GM12878 (cell line): ENCODE measurements at regions not wholly inside any gene's neighbourhood (a gene's known extent, or its start where the extent isn't known, plus 50 kb on each side); places are given as distances from the start of the nearest gene placed in this dataset.

Experiments
- ATAC-seq: fragments of 200-7000 bp; cut with Tn5 transposase; 3 replicates; pipeline ENCODE4 v1.9.1; 2020; ENCODE audit warnings: mild to moderate bottlenecking, moderate library complexity
- BruUV-seq: library from RNA; stranded (reverse); fragments of 400-500 nt; replicated peaks from 2 replicates; lab custom pipeline; 2021; lab: Mats Ljungman, UMichigan
- CTCF ChIA-PET: fragments of 300-600 bp; sonication (Branson Sonifier 250); formaldehyde crosslinking; extraction: SDS; loops from one replicate; lab custom pipeline; 2021; ENCODE audit warnings: inconsistent platforms; lab: Yijun Ruan, JAX
- POLR2A ChIA-PET: fragments of 350-600 bp; formaldehyde crosslinking; extraction: SDS; loops from one replicate; lab custom pipeline; 2021; ENCODE audit warnings: inconsistent platforms; lab: Charles Lee
- RAD21 ChIA-PET: fragments of 300-600 bp; sonication (Branson Sonifier 250); formaldehyde crosslinking; loops from one replicate; lab custom pipeline; 2023; ENCODE audit warnings: antibody characterized with exemption; ENCODE audit not compliant: unreplicated experiment; lab: Charles Lee
- SMC1A ChIA-PET: fragments of 300-600 bp; sonication (Branson Sonifier 250); formaldehyde crosslinking; loops from one replicate; lab custom pipeline; 2023; ENCODE audit not compliant: unreplicated experiment, uncharacterized antibody; lab: Charles Lee
- DNase-seq: peaks from one replicate; pipeline ENCODE4 v3.0.0-alpha.2; 2011; ENCODE audit warnings: low read depth, low spot score
- FAIRE-seq: peaks from 3 replicates; lab custom pipeline; 2011; peaks lifted over from hg19 to GRCh38; lab: Jason Lieb, UNC
- H2AFZ ChIP-seq: 2 replicates; pipeline ENCODE4 v1.6.0; 2011; ENCODE audit warnings: low read depth, low read length, control low read depth; ENCODE audit not compliant: control insufficient read depth
- H3K27ac ChIP-seq: 2 replicates; pipeline ENCODE4 v1.5.1; 2011; ENCODE audit warnings: control low read depth; ENCODE audit not compliant: control insufficient read depth, insufficient read depth
- H3K27me3 ChIP-seq, 2 experiments: replicated peaks in 1 of 2; 2 replicates each; pipeline versions ENCODE4 v1.6.0 to v1.6.1; 2011; ENCODE audit warnings: low read length in 1 of 2; ENCODE audit not compliant: control insufficient read depth in 2 of 2, insufficient read depth in 2 of 2
- H3K36me3 ChIP-seq, 2 experiments: 2 replicates each; pipeline ENCODE4 v1.5.1; 2011; ENCODE audit warnings: low read length in 1 of 2; ENCODE audit not compliant: control insufficient read depth in 2 of 2, insufficient read depth in 2 of 2
- H3K4me1 ChIP-seq: 2 replicates; pipeline ENCODE4 v1.6.1; 2011; ENCODE audit warnings: mild to moderate bottlenecking, low read length, moderate library complexity, mixed read lengths; ENCODE audit not compliant: control insufficient read depth, insufficient read depth
- H3K4me2 ChIP-seq: 2 replicates; pipeline ENCODE4 v1.6.0; 2011; ENCODE audit warnings: control low read depth; ENCODE audit not compliant: control insufficient read depth, insufficient read depth
- H3K4me3 ChIP-seq: fragments of 200-600 bp; sonication (generic); 2 replicates; pipeline ENCODE4 v1.5.1; 2016
- H3K79me2 ChIP-seq: 2 replicates; pipeline ENCODE4 v1.6.0; 2011; ENCODE audit warnings: low read length; ENCODE audit not compliant: control insufficient read depth, insufficient read depth
- H3K9ac ChIP-seq: 2 replicates; pipeline ENCODE4 v1.8.0; 2011; ENCODE audit warnings: low read length, control low read depth, mixed read lengths; ENCODE audit not compliant: control insufficient read depth, insufficient read depth
- H3K9me3 ChIP-seq: replicated peaks from 3 replicates; pipeline ENCODE4 v1.5.1; 2011; ENCODE audit warnings: mild to moderate bottlenecking, low read length; ENCODE audit not compliant: control insufficient read depth, insufficient read depth
- H4K20me1 ChIP-seq: 2 replicates; pipeline ENCODE4 v1.6.0; 2011; ENCODE audit not compliant: control insufficient read depth, insufficient read depth
- RAD21 ChIP-seq: IDR thresholded peaks from 2 replicates; pipeline ENCODE4 v1.6.1; 2011; ENCODE audit warnings: mild to moderate bottlenecking, low read depth, low read length, moderate library complexity; ENCODE audit not compliant: insufficient read depth
- RUNX3 ChIP-seq: IDR thresholded peaks from 2 replicates; pipeline ENCODE4 v1.6.1; 2012; ENCODE audit warnings: low read length, inconsistent platforms
- SMAD5 ChIP-seq: IDR thresholded peaks from 2 replicates; pipeline ENCODE4 v1.6.1; 2016; ENCODE audit warnings: antibody characterized with exemption, low read depth
- SMC3 ChIP-seq: IDR thresholded peaks from 2 replicates; pipeline ENCODE4 v1.6.1; 2011; ENCODE audit warnings: low read length, improper control_type of control experiment, borderline replicate concordance
- SUPT20H ChIP-seq: IDR thresholded peaks from 2 replicates; pipeline ENCODE4 v1.6.1; 2011; ENCODE audit warnings: low read depth, mild to moderate bottlenecking, low read length, moderate library complexity, borderline replicate concordance; ENCODE audit not compliant: control insufficient read depth
- TCF7 ChIP-seq: IDR thresholded peaks from 2 replicates; pipeline ENCODE4 v1.6.1; 2014; ENCODE audit warnings: antibody characterized with exemption, borderline replicate concordance
- ZNF207 ChIP-seq: fragments of 450-650 bp; IDR thresholded peaks from 2 replicates; pipeline ENCODE4 v1.6.1; 2014; ENCODE audit warnings: antibody characterized with exemption, mild to moderate bottlenecking, borderline replicate concordance
- ZNF274 ChIP-seq: IDR thresholded peaks from one replicate; pipeline ENCODE4 v1.8.0; 2011; ENCODE audit not compliant: insufficient read length, insufficient read depth
- WGBS: methylation state at CpG from one replicate; pipeline ENCODE4 v1.1.6; 2016; ENCODE audit warnings: low lambda C conversion rate; ENCODE audit not compliant: insufficient replicate concordance, insufficient coverage; ENCODE audit errors: missing lambda C conversion rate; 5-methylcytosine and 5-hydroxymethylcytosine counted together
- in situ Hi-C: fragments of 300-500 bp; cut with MboI; formaldehyde crosslinking; loops from 9 replicates; pipeline ENCODE4 v1.14.3; 2018; ENCODE audit warnings: mixed read lengths
- intact Hi-C: fragments of 100-400 bp; cut with micrococcal nuclease; formaldehyde crosslinking; loops from one replicate; pipeline ENCODE4 v1.14.2; 2022; ENCODE audit not compliant: unreplicated experiment
- TF ChIP-seq, protein P1 (sequence below), 3 experiments: IDR thresholded peaks in 2 of 3; conservative IDR thresholded peaks in 1 of 3; 2 replicates each; pipeline ENCODE4 v1.5.1; 2011; ENCODE audit warnings: low read depth in 3 of 3, low read length in 3 of 3, mild to moderate bottlenecking in 3 of 3, control low read depth in 2 of 3, moderate library complexity in 2 of 3, inconsistent platforms in 1 of 3, mixed read lengths in 1 of 3; ENCODE audit not compliant: control insufficient read depth in 2 of 3, insufficient read depth in 1 of 3; ENCODE audit errors: extremely low read depth in 1 of 3
- TF ChIP-seq, protein P2 (sequence below): fragments of 450-650 bp; IDR thresholded peaks from 2 replicates; pipeline ENCODE4 v1.6.1; 2017; ENCODE audit warnings: mild to moderate bottlenecking

GRCh38 chr12:93025145-93026103 lies 96.3 kb upstream of the EEA1 start:
- ChIA-PET CTCF (interaction anchor here (0.5 to 4.0 kb wide), 22 partner anchors 10 to 1077 kb away, joined by 3 to 22 read pairs (median 4); no protein-coding TSS in a partner anchor), SMC1A (interaction anchor here (0.5 to 3.5 kb wide), 20 partner anchors 17 to 395 kb away, joined by 3 to 34 read pairs (median 4); no protein-coding TSS in a partner anchor), RAD21 (interaction anchor here (1.0 to 1.7 kb wide), 7 partner anchors 41 to 394 kb away, joined by 3 to 9 read pairs (median 4); no protein-coding TSS in a partner anchor), POLR2A (no interaction called here)
- Histone ChIP-seq H3K79me2 (no peaks in the 10 kb centered on the region), H3K4me2 (no peak overlapping the region), H3K27ac (no peak overlapping the region), H3K4me1 (no peaks in the 10 kb centered on the region), H3K36me3 (no peaks in the 10 kb centered on the region), H3K4me3 (no peak overlapping the region), H4K20me1 (no peaks in the 10 kb centered on the region), H3K9me3 (peaks cover 2% of the 10 kb centered on the region), H3K9ac (no peak overlapping the region), H3K27me3 (no peaks in the 10 kb centered on the region), H2AFZ (no peak overlapping the region)
- ATAC-seq, result peak; percentile 99
- peak; percentile 91 for FAIRE-seq
- in situ Hi-C loops (loop anchor here (5.0 kb wide), 1 partner anchor 372 kb away; no protein-coding TSS in a partner anchor), intact Hi-C loops (loop anchor here (1.0 to 10.0 kb wide), 6 partner anchors 39 to 371 kb away; no protein-coding TSS in a partner anchor)
- TF ChIP-seq SUPT20H, result no peak
- TF ChIP-seq SMAD5, result no peak
- peak; percentile 91 for TF ChIP-seq RAD21
- TF ChIP-seq TCF7, result 0 out of 2 replicates have a peak, but pooled peaks have one; percentile 52
- peak; percentile 87 for TF ChIP-seq SMC3
- TF ChIP-seq, protein P1, sequence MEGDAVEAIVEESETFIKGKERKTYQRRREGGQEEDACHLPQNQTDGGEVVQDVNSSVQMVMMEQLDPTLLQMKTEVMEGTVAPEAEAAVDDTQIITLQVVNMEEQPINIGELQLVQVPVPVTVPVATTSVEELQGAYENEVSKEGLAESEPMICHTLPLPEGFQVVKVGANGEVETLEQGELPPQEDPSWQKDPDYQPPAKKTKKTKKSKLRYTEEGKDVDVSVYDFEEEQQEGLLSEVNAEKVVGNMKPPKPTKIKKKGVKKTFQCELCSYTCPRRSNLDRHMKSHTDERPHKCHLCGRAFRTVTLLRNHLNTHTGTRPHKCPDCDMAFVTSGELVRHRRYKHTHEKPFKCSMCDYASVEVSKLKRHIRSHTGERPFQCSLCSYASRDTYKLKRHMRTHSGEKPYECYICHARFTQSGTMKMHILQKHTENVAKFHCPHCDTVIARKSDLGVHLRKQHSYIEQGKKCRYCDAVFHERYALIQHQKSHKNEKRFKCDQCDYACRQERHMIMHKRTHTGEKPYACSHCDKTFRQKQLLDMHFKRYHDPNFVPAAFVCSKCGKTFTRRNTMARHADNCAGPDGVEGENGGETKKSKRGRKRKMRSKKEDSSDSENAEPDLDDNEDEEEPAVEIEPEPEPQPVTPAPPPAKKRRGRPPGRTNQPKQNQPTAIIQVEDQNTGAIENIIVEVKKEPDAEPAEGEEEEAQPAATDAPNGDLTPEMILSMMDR (IDR thresholded peaks at IDR 0.05 in 2 of 3, conservative IDR thresholded peaks at IDR 0.05 in 1 of 3; ENCODE audit: control insufficient read depth in 2 of 3, extremely low read depth in 1 of 3, insufficient read depth in 1 of 3, low read depth in 3 of 3, low read length in 3 of 3), result peak; percentile 61 to 70 (median 69); a peak in 5 of 6 replicates
- TF ChIP-seq ZNF207, result no peak
- no peak for TF ChIP-seq ZNF274
- TF ChIP-seq, protein P2, sequence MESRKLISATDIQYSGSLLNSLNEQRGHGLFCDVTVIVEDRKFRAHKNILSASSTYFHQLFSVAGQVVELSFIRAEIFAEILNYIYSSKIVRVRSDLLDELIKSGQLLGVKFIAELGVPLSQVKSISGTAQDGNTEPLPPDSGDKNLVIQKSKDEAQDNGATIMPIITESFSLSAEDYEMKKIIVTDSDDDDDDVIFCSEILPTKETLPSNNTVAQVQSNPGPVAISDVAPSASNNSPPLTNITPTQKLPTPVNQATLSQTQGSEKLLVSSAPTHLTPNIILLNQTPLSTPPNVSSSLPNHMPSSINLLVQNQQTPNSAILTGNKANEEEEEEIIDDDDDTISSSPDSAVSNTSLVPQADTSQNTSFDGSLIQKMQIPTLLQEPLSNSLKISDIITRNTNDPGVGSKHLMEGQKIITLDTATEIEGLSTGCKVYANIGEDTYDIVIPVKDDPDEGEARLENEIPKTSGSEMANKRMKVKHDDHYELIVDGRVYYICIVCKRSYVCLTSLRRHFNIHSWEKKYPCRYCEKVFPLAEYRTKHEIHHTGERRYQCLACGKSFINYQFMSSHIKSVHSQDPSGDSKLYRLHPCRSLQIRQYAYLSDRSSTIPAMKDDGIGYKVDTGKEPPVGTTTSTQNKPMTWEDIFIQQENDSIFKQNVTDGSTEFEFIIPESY, result no peak
- TF ChIP-seq RUNX3, result 0 out of 2 replicates have a peak, but pooled peaks have one; percentile 16
- no TSS peak for BruUV-seq
- peak; percentile 63 for DNase-seq
- 82% methylated on average over 6 of the region's 6 CpGs for WGBS
